ENCODE measurements at regions not wholly inside any gene's neighbourhood (a gene's known extent, or its start where the extent isn't known, plus 50 kb on each side); places are given as distances from the start of the nearest gene placed in this dataset.

- H3K27me3 Mint-ChIP-seq (ENCODE audit: low read depth): peaks cover 8% of the 10 kb centered on the region
Observed at GRCh38 chr13:92938486-92939020, 288.1 kb upstream of the GPC6 start.

GRCh38 chr13:92941167-92941566 lies 285.4 kb upstream of the GPC6 start:
- Mint-ChIP-seq H3K4me1 (ENCODE audit: low read depth) (peaks cover 4% of the 10 kb centered on the region), H3K27me3 (ENCODE audit: low read depth) (no peaks in the 10 kb centered on the region), H3K36me3 (ENCODE audit: low read depth) (no peaks in the 10 kb centered on the region), H3K4me3 (ENCODE audit: unreplicated experiment) (no peak overlapping the region), H3K9me3 (ENCODE audit: low read depth) (no peaks in the 10 kb centered on the region), H3K27ac (ENCODE audit: unreplicated experiment) (no peak overlapping the region)
- DNase-seq (ENCODE audit: low spot score): no peak
- TF ChIP-seq CTCF (IDR thresholded peaks at IDR 0.05): no peak

More at GRCh38 chr13:92938486-92939020, 288.1 kb upstream of the GPC6 start:
- Mint-ChIP-seq H3K36me3 (ENCODE audit: low read depth) (no peaks in the 10 kb centered on the region), H3K4me3 (ENCODE audit: unreplicated experiment) (no peak overlapping the region), H3K27ac (ENCODE audit: unreplicated experiment) (no peak overlapping the region), H3K9me3 (ENCODE audit: low read depth) (no peaks in the 10 kb centered on the region), H3K4me1 (ENCODE audit: low read depth) (peaks cover 4% of the 10 kb centered on the region)
- TF ChIP-seq CTCF (IDR thresholded peaks at IDR 0.05): no peak
- DNase-seq (ENCODE audit: low spot score): no peak

GRCh38 chr13:92947770-92948434 lies 278.7 kb upstream of the GPC6 start:
- Mint-ChIP-seq H3K27me3 (ENCODE audit: low read depth) (peaks cover 2% of the 10 kb centered on the region), H3K4me1 (ENCODE audit: low read depth) (no peaks in the 10 kb centered on the region), H3K36me3 (ENCODE audit: low read depth) (no peaks in the 10 kb centered on the region), H3K27ac (ENCODE audit: unreplicated experiment) (no peak overlapping the region), H3K4me3 (ENCODE audit: unreplicated experiment) (no peak overlapping the region), H3K9me3 (ENCODE audit: low read depth) (no peaks in the 10 kb centered on the region)
- no peak for DNase-seq (ENCODE audit: low spot score)
- TF ChIP-seq CTCF (IDR thresholded peaks at IDR 0.05): no peak

GRCh38 chr13:92950771-92951170 lies 275.8 kb upstream of the GPC6 start:
- Mint-ChIP-seq H3K4me1 (ENCODE audit: low read depth) (no peaks in the 10 kb centered on the region), H3K36me3 (ENCODE audit: low read depth) (no peaks in the 10 kb centered on the region), H3K27ac (ENCODE audit: unreplicated experiment) (no peak overlapping the region), H3K27me3 (ENCODE audit: low read depth) (peaks cover 10% of the 10 kb centered on the region), H3K4me3 (ENCODE audit: unreplicated experiment) (no peak overlapping the region), H3K9me3 (ENCODE audit: low read depth) (no peaks in the 10 kb centered on the region)
- no peak for TF ChIP-seq CTCF (IDR thresholded peaks at IDR 0.05)
- no peak for DNase-seq (ENCODE audit: low spot score)

- Mint-ChIP-seq H3K27me3 (ENCODE audit: low read depth) (peaks cover 10% of the 10 kb centered on the region), H3K27ac (ENCODE audit: unreplicated experiment) (no peak overlapping the region), H3K9me3 (ENCODE audit: low read depth) (no peaks in the 10 kb centered on the region), H3K36me3 (ENCODE audit: low read depth) (no peaks in the 10 kb centered on the region), H3K4me3 (ENCODE audit: unreplicated experiment) (no peak overlapping the region), H3K4me1 (ENCODE audit: low read depth) (no peaks in the 10 kb centered on the region)
- no peak for DNase-seq (ENCODE audit: low spot score)
- no peak for TF ChIP-seq CTCF (IDR thresholded peaks at IDR 0.05)
Observed at GRCh38 chr13:92951273-92951890, 275.2 kb upstream of the GPC6 start.
